ENCODE measurements at regions not wholly inside any gene's neighbourhood (a gene's known extent, or its start where the extent isn't known, plus 50 kb on each side); places are given as distances from the start of the nearest gene placed in this dataset.

- H3K27ac ChIP-seq (ENCODE audit: extremely low read depth, low read depth, low read length): no peak overlapping the region
- no peaks in the 10 kb centered on the region for H3K4me1 ChIP-seq (ENCODE audit: control insufficient read depth, insufficient read depth, low read length)
- ChIA-PET CTCF (no interaction called here), POLR2A (no interaction called here)
- H3K36me3 ChIP-seq (ENCODE audit: control insufficient read depth in 2 of 2, insufficient read depth in 1 of 2, low read length in 2 of 2): no peaks in the 10 kb centered on the region
- TF ChIP-seq ZNF121 (tag by site-specific recombination; IDR thresholded peaks at IDR 0.05) (no peak), ZNF677 (tag by site-specific recombination; IDR thresholded peaks at IDR 0.05) (no peak), ZNF561 (tag by site-specific recombination; IDR thresholded peaks at IDR 0.05; ENCODE audit: borderline replicate concordance) (no peak), SETDB1 (IDR thresholded peaks at IDR 0.05; ENCODE audit: insufficient read length, low read length) (no peak)
- H3K4me3 ChIP-seq (ENCODE audit: low read depth, low read length): no peak overlapping the region
- H3K9me3 ChIP-seq (ENCODE audit: control insufficient read depth, insufficient read depth, low read depth, low read length): no peaks in the 10 kb centered on the region
Observed at GRCh38 chr4:58275856-58276255, 1165.7 kb upstream of the IGFBP7 start.

- Histone ChIP-seq H3K4me1 (ENCODE audit: control insufficient read depth, insufficient read depth, low read length) (no peaks in the 10 kb centered on the region), H3K4me3 (ENCODE audit: low read depth, low read length) (no peak overlapping the region), H3K27ac (ENCODE audit: extremely low read depth, low read depth, low read length) (no peak overlapping the region), H3K36me3 (ENCODE audit: control insufficient read depth in 2 of 2, insufficient read depth in 1 of 2, low read length in 2 of 2) (no peaks in the 10 kb centered on the region), H3K9me3 (ENCODE audit: control insufficient read depth, insufficient read depth, low read depth, low read length) (no peaks in the 10 kb centered on the region)
- CTCF ChIA-PET: no interaction called here
- TF ChIP-seq ZNF341 (tag by site-specific recombination; IDR thresholded peaks at IDR 0.05; ENCODE audit: low read depth) (no peak), ZNF677 (tag by site-specific recombination; IDR thresholded peaks at IDR 0.05) (no peak), GLI2 (tag by site-specific recombination; IDR thresholded peaks at IDR 0.05; ENCODE audit: borderline replicate concordance, low read depth) (no peak), ZNF629 (tag by site-specific recombination; IDR thresholded peaks at IDR 0.05) (no peak), ZNF701 (tag by site-specific recombination; IDR thresholded peaks at IDR 0.05) (no peak), ZNF521 (tag by site-specific recombination; IDR thresholded peaks at IDR 0.05) (no peak), ZBTB48 (tag by site-specific recombination; IDR thresholded peaks at IDR 0.05) (no peak), ZNF433 (tag by site-specific recombination; IDR thresholded peaks at IDR 0.05; ENCODE audit: low read depth) (no peak), ZEB2 (tag by site-specific recombination; IDR thresholded peaks at IDR 0.05) (no peak), ZNF302 (tag by site-specific recombination; IDR thresholded peaks at IDR 0.05; ENCODE audit: low read depth) (no peak), SP3 (tag by site-specific recombination; IDR thresholded peaks at IDR 0.05) (no peak), ZNF664 (tag by site-specific recombination; IDR thresholded peaks at IDR 0.05) (no peak), ZFP69B (tag by site-specific recombination; IDR thresholded peaks at IDR 0.05) (no peak)
- POLR2A ChIA-PET: no interaction called here
Observed at GRCh38 chr4:58274553-58274952, 1164.4 kb upstream of the IGFBP7 start.

- no peak overlapping the region for H3K27ac ChIP-seq (ENCODE audit: extremely low read depth, low read depth, low read length)
- H3K4me1 ChIP-seq (ENCODE audit: control insufficient read depth, insufficient read depth, low read length): no peaks in the 10 kb centered on the region
- ChIA-PET CTCF (no interaction called here), POLR2A (no interaction called here)
- H3K36me3 ChIP-seq (ENCODE audit: control insufficient read depth in 2 of 2, insufficient read depth in 1 of 2, low read length in 2 of 2): no peaks in the 10 kb centered on the region
- H3K9me3 ChIP-seq (ENCODE audit: control insufficient read depth, insufficient read depth, low read depth, low read length): no peaks in the 10 kb centered on the region
- H3K4me3 ChIP-seq (ENCODE audit: low read depth, low read length): no peak overlapping the region
- TF ChIP-seq ZNF391 (tag by site-specific recombination; IDR thresholded peaks at IDR 0.05; ENCODE audit: borderline replicate concordance, low read depth): no peak
- no peak for TF ChIP-seq ZNF555 (tag by site-specific recombination; conservative IDR thresholded peaks at IDR 0.05)
- no peak for TF ChIP-seq AEBP2 (tag by site-specific recombination; IDR thresholded peaks at IDR 0.05; ENCODE audit: borderline replicate concordance)
- TF ChIP-seq ZNF302 (tag by site-specific recombination; IDR thresholded peaks at IDR 0.05; ENCODE audit: low read depth): no peak
- TF ChIP-seq ZNF747 (tag by site-specific recombination; IDR thresholded peaks at IDR 0.05): no peak
- no peak for TF ChIP-seq ZNF843 (tag by site-specific recombination; IDR thresholded peaks at IDR 0.05)
- no peak for TF ChIP-seq ZNF561 (tag by site-specific recombination; IDR thresholded peaks at IDR 0.05; ENCODE audit: borderline replicate concordance)
- no peak for TF ChIP-seq ZNF280D (tag by site-specific recombination; IDR thresholded peaks at IDR 0.05)
Observed at GRCh38 chr4:58272311-58272710, 1162.1 kb upstream of the IGFBP7 start.
